ENCODE measurements at regions not wholly inside any gene's neighbourhood (a gene's known extent, or its start where the extent isn't known, plus 50 kb on each side); places are given as distances from the start of the nearest gene placed in this dataset.

DNA sequence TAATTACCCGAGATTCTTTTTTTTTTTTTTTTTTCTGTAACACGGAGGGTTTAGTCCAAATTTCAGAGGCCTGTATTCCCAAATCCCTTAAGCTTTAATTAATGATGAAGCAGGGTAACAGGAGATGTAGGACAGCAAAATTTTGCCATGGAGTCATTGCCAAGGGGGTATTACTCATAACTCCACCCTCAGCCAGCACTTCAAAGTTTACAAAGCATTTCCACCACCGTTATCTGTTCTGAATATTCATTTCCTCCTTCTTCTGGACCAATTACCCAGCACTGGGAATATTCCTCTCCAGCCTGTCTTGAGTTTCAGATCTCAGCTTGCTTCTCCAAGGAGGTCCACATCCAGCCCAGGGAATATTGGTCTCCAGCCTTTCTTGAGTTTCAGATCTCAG is 747.5 kb upstream of the EEF2KMT start:
- no peak for DNase-seq (ENCODE audit: low spot score)

DNA sequence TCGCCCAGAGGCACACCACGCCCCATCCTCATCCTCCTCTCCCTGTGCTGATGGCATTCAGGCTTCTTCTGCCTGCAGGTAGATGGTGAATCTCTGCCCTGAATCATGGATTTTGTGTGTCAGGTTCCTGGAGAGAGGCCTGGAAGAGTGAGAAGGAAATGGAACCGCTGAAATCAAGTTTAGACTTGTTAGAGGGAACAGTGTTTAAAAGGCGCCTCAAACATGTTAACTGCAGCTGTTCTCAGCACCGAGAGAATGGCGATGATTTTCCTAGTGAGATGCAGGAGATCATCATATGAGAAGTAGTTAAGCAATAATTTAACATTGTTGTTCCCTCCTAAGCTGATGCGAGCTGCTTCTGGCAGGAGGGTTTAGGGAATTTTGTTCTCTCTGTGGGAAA is 744.4 kb upstream of the EEF2KMT start:
- DNase-seq (ENCODE audit: low spot score) = no peak

DNA sequence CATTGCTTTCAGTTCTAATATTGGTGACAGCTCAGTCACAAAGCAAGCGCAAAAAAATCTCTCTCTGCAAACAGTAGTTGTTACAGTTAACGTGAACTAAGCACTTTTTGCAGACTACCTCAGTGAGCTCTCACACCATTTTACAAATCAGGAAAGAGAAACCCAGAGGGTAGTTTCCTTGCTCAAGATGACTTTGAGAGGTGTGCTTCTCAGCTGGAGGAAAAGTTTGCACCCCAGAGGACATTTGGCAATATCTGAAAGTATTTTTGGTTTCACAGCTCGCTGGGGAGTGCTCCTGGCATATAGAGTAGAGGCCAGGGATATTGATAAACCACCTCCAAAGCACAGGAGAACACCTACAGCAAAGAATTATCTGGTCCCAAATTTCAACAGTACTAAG is 741.1 kb upstream of the EEF2KMT start:
- no peak for DNase-seq (ENCODE audit: low spot score)

DNA sequence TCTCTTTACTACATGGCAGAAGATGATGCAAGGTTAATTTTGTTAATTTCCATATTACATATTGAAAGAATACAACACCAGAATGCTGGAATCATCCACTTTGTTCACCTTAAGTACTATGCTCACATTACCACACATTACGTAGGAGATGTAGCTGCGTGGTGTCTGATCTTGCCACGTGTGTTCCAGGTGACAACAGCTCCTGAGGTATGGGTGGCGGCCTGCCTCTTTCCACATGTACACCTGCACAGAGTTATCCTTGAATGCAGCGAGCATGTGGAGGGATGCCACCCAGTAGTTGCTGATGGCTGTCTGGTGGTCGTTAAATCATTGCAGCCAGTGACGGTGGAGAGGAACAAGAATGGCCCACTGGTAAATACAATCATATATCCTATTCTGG is 740.5 kb upstream of the EEF2KMT start:
- no peak for DNase-seq (ENCODE audit: low spot score)

DNA sequence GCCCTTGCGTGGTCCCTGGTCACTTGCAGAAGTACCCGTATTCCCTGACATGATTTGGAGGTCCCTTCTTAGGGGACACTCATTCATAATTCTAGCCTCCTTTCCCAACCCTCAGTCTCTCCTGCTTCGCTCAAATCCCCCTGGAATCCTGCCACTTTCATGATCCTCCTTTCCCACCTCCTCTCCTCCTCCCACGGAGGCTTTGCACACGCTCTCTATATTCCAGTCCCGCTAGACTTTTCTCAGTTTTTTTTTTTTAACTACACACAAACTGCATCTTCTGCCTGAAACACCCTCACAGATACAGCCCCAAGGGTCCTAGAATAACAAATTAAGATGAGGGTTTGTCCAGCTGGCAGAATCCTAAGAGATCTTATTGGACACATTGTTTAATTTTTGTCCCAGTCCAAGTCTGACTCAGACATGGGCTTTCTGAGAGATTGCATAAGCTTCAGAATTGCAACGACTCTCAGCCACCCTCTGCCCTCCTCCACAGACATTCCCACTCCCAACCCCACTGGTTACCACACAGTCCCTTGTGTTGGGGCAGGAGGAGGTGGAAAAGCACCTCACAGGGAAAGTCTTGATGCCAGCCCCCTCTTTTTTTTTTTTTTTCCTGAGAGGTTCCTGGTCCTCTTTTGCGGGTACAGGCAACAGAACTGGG is 739.5 kb upstream of the EEF2KMT start:
- no peak for DNase-seq (ENCODE audit: low spot score)

DNA sequence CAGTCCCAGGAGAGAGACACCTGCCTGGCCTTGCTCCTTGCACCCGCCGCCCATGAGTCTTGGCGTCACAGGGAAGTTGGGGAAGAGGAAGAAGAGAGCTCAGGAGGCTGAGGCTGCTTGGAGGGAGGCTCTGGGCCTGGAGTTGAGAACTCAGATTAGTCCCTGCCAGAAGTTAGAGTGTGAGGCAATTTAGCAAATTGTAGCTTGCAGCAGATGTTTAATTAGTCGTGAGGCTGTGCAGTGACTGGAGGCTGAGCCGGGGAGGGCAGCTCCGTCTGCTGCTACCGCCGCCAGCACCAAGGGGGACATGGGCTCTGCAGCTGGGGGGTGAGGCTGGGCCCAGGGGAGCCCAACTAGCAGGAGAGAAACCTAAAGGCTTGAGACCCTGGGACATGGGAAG is 738.3 kb upstream of the EEF2KMT start:
- no peak for DNase-seq (ENCODE audit: low spot score)

DNA sequence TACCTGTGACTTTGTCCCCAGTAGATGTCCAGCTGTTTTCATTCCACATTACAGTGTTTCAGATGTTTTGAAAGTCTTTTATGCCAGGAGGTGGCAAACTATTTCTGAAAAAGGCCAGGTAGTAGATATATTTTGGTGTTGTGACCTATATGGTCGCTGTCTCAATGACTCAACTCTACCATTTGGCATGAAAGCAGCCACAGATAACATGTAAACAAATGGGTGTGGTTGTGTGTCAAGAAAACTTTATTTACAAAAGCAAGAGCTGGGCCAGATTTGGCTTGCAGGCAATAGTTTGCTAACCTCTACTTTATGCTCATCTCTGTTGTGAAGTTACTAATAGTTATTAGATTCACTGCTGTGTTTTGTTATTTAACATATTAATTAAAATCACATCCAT is 728.7 kb upstream of the EEF2KMT start:
- DNase-seq (ENCODE audit: low spot score) = no peak

DNA sequence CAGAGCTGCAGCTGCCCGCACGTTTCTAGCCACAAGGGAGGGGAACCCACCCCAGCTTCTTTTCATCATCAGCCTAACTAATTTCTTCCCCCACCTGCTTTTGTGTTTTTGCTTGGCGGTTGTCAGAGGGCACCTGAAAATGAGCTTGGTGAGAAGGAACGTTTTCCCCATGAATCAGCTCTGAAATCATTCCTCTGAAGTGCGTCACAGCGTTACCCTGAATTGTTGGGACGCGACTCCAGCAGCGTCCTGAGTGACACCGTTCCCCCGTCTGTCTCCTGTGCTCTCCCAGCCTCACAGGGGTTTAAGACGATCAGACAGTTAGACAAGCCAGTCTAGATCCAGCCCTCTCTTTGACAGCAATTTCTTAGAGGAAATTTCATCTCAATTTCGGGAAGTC is 722.9 kb upstream of the EEF2KMT start:
- no peak for DNase-seq (ENCODE audit: low spot score)

DNA sequence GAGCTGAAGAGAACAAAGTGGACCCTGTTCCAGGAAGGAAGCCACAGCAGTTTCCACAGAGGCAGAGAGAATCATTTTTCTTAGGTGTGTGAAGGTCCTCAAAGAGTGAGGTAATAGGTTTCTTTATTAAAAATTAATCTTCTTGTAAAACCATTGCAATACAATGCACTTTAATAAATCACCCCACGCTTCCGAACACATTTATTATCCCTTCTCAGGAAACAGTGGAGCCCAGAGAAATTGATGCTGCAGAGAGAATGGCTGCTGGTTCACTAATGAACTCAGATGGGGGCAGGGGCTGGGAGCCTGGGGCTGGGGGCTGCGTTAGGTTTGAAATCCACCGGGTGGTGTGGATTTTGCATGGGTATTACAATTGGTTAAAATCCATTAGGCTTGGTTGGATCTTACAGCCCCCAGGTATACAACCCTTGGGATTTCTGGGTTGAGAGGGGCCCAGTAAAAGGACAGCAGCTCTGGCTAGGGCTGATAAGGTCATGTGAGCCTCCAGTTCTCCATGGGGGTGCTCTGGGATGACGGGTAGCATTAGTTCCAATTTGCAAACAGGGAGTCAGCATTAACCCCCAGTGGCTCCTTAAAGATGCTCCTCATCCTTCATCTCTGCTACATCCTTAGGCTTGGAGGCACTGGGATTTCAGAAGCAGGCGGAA is 718.1 kb upstream of the EEF2KMT start:
- DNase-seq (ENCODE audit: low spot score) = no peak

DNA sequence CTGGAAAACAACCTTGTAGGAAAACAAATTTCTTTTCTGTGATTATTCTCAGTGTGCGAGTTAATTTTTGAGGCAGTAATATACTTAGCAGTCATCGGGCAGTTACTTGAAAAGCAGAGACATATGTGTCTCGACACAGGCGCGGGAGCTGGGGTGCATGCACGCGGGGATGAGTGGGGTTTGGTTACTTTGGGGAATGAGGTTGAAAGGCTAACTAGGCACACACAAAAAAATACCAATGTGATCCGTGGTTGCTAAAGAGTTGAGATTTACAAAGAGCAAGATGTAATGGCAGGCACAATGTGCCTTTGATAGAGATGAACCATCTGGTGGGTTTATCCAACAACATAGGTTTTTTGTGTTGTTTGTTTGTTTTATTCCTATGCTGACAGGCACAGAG is 703.8 kb upstream of the EEF2KMT start:
- no peak for DNase-seq (ENCODE audit: low spot score)

DNA sequence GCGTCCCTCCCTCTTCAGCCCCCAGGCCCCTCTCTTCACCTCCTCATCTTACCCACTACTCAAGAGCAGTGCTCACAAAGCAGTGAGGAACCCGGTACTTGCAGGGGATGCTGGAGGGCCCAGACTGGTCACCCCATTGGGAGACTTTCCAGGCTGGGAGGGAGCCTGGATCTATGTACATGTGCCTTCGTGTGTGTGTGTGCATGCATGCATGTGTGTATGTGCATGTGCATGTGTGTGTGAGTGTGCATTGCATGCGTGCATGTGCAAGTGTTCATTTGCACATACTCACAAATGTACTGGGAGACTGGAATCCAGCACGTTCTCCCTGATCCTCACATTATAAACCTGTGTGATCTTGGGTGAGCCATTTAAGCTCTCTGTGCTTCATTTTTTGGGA is 696.0 kb upstream of the EEF2KMT start:
- DNase-seq (ENCODE audit: low spot score) = no peak

DNA sequence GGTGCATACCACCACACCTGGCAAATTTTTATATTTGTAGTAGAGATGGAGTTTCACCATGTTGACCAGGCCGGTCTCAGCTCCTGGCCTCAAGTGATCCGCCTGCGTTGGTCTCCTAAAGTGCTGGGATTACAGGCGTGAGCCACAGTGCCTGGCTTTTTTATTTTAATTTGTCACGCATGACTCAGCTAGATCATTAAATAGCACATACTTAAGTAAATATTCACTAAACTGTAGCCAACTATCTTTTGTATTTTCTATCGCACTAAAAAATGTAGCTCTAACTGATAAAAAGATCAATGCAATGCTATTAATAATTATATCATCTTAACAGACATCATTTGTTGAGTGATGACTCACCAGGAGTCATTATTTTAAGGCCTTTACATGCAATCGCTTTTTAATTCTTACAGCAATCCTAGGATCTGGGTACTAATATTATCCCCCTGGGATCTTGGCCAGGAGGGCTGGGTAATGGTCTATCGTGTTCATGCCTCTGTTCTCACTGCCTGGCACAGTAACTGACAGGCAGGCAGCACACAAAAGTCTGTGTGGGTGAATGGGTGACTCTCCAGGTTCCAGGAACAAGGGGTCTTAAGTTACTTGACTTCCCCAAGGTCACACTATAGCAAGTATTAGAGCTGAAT is 693.5 kb upstream of the EEF2KMT start:
- DNase-seq (ENCODE audit: low spot score) = no peak

DNA sequence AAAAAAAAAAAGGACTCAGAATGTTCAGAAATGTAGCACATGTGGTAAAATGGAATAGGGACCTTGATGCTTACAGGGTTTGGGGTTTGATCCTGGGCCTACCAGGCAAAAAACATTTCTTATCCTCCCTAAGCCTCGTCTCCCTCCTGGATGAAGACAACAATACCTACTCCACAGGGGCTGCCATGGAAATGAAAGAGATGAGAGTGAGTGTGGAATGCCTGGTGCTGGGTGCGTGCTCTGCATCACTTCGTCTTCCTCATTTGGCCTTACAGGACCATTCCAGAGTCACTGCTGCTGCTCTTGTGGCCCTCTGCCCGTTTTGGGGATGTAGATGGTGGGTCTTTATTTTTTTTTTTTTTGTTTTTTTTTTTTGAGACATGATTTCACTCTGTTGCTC is 692.9 kb upstream of the EEF2KMT start:
- DNase-seq (ENCODE audit: low spot score) = no peak

DNA sequence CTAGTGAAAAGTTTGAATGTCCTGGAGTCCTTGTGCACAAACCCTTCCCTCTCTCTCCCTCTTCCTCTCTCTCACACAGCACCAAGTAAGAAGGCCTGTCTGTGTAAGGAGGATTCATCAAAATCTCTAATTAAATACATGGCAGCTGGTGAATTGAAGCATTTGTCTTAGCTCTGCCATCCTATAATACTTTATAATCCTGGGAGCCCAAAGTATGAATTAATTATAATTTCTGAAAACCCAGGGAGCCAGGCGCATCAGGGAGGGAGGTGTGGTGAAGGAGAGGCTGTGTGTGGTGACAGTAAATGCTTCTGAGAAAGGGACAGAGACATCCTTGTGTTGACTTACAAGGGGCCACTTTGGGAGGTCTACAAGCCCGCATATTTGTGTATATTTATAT is 691.4 kb upstream of the EEF2KMT start:
- DNase-seq (ENCODE audit: low spot score) = no peak

DNA sequence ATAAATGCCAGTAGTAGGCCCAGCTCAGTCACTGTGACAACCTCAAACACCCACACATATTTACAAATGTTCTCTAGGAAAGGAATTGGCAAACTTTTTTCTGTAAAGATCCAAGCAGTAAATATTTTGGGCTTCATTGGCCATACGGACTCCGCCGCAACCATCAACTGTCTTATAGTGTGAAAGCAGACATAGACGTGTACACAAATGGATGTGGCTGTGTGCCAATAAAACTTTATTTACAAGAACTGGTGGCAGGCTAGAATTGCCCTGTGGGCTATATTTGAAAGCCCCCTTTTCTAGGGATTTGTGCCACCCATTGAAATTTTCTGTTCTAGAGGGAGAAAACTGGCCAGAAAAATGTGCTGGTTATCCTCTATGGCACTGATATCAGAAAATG is 683.8 kb upstream of the EEF2KMT start:
- DNase-seq (ENCODE audit: low spot score) = no peak

DNA sequence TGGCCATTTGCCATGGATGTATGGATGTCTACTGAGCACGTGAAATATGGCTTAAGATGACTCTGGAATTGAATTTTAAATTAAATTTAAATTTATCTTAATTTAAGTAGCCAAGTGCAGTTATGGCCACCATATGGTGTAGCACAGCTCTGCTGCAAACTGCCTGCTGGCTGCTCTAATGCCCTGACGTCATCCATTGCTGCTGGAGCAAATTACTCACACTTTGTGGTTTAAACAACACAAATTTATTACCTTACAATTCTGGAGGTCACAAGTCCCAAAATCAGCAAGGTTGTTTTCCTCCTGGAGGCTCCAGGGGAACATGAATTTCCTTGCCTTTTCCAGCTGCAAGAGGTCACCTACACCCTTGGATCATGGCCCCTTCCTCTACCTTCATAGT is 679.3 kb upstream of the EEF2KMT start:
- DNase-seq (ENCODE audit: low spot score) = no peak

DNA sequence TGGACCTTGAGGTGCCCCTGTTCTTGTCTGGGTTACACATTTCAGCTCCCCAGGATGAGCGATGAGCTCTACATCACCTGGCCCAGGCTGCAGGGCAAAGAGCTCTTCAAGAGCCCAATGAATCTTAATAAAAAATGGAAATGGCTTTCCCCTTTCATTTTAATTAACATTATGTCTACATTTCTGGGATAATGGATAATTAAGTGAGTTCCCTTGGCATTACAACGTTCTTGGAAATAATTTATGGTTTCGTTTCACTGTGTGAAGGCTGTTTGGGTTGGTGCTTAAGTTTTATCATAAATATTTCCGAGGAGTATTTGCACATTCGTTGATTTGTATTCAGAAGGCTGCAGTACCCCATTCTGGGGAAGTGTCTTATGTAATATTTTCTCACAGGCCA is 678.3 kb upstream of the EEF2KMT start:
- no peak for DNase-seq (ENCODE audit: low spot score)

DNA sequence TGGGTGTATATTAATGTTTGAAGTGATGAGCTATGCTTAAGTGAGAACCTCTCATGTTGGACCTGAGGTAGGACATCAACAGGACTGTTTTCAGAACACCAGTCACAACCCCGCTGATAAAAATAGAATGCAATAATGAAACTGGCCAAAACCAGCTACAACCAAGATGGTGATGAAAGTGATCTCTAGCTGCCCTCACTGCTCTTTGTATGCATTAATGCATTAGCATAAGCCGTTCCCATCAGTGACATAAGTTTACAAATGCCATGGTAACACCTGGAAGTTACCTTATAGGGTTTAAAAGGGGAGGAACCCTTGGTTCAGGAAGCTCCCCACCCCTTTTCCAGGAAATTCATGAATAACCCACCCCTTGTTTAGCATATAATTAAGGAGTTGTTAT is 672.5 kb upstream of the EEF2KMT start:
- no peak for DNase-seq (ENCODE audit: low spot score)

DNA sequence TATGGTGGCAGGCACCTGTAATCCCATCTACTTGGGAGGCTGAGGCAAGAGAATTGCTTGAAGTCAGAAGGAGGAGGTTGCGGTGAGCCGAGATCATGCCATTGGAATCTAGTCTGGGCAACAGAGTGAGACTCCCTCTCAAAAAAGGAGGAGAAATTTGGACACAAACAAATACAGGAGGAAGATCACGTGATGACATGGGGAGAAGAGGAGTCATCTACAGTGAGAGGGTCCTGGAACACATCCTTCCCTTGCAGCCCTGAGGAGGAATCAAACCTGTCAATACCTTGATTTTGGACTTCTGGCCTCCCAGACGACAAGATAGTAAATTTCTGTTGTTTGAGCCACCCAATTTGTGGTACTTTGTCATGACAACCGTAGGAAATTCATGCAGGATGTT is 671.9 kb upstream of the EEF2KMT start:
- DNase-seq (ENCODE audit: low spot score) = no peak

DNA sequence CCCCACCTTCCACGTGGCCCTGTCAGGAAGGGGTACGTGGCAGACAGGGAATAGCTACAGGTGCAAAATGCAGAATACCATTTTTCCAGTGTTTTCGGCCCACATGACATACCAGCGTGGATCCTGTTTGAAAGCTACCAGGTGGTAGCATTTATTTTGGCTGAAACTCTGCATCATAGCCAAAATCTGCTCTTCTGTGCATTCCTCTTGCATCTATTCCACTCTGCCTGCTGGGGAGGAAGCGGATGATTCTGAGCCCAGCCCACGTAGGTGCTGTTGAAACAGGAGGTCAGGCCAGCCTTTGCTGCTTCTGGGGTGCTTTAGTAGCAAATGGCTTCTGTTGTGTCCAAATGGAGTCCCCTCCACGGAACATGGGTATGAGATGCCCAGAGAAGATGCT is 670.9 kb upstream of the EEF2KMT start:
- no peak for DNase-seq (ENCODE audit: low spot score)

DNA sequence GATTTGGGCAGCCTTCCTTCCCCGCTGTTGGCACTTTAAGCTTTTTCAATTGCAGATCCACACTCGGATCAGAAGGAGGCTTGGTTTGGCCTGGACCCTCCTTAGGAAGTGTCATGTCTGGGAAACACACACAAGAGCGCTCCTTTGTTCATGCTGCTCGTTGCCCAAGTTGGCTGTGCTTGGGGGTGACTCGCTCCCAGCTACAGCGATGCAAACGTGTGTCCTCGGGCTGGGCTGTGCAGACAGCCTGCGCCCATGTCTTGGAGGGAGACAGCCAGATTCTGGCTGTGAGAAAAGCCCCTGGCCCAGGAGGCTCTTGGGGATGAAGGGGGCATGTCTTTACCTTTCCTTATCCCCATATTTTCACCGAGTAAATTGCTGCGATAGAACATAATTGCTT is 665.6 kb upstream of the EEF2KMT start:
- DNase-seq (ENCODE audit: low spot score) = no peak

DNA sequence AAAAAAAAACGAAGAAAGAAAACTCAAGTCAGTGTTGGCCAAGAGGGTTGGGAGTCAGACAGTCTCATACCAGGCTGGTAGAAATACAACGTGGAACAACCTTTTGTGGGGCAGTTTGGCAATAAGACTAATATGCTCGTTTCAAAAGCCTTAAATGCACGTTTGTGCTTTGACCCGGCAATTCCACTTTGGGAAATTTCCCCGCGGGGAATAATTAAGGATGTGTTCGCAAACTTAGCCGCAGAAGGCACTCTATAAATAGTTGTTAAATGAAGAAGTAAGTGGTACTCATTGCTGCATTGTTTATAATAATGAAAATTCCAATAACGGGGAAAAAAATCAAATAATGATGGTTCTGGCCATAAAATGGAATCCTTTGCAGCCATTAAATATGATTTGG is 664.8 kb upstream of the EEF2KMT start:
- DNase-seq (ENCODE audit: low spot score) = no peak

DNA sequence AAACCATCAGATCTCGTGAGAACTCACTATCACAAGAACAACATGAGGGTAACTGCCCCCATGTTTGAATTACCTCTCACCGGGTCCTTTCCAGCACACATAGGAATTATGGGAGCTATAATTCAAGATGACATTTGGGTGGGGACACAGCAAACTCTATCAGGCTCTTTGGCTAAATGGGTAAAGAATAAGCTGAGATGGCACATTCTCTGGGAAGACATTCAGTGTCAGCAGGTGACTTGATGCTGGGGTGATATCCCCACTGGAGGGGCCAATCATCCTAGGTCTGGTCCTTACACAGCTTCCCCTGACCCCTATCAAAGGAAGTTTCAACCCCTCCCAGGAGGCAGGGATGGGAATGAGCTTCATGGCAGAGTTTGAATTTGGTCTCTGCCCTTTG is 664.0 kb upstream of the EEF2KMT start:
- DNase-seq (ENCODE audit: low spot score) = no peak

DNA sequence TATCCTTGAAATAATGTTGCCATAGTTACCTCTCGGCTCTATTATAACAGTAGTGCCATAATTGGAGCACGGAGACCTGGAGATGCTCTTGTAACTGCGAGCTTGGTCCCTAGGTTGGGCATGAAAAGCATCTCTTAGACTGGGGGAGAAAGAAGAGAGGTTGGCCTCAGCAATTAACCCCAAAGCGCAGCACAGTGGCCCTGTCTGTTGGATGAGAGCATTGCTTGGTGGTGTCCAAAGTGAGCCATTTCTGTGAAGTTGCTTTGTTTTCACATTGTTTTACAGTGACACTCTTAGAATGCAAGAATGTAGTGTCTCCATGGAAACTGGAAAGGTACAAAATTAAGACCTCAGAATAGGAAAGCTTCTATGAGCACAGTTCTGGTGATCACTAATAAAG is 660.7 kb upstream of the EEF2KMT start:
- DNase-seq (ENCODE audit: low spot score) = no peak

Measured in CD4-positive, alpha-beta T cell treated with Interleukin-15 for 4 hours (primary cell).